ENCODE measurements at regions not wholly inside any gene's neighbourhood (a gene's known extent, or its start where the extent isn't known, plus 50 kb on each side); places are given as distances from the start of the nearest gene placed in this dataset.

GRCh38 chr5:114780290-114780689, 389.4 kb downstream of the TRIM36 start:
- TF ChIP-seq CTCF (IDR thresholded peaks at IDR 0.05) (no peak), POLR2A (IDR thresholded peaks at IDR 0.05) (no peak)
